GM23338 (cell line): ENCODE measurements at regions not wholly inside any gene's neighbourhood (a gene's known extent, or its start where the extent isn't known, plus 50 kb on each side); places are given as distances from the start of the nearest gene placed in this dataset.

Source experiments
- ATAC-seq: fragments of 200-7000 bp; cut with Tn5 transposase; 3 replicates; pipeline ENCODE4 v1.9.1; 2020
- DNase-seq: peaks from one replicate; pipeline ENCODE4 v3.0.0-alpha.2; 2015; ENCODE audit warnings: low spot score
- H2AFZ ChIP-seq: fragments of 200-600 bp; sonication (generic); 2 replicates; pipeline ENCODE4 v1.8.0; 2016; ENCODE audit warnings: antibody characterized with exemption, mild to moderate bottlenecking, moderate library complexity
- H3F3A ChIP-seq: fragments of 200-600 bp; sonication (generic); replicated peaks from 2 replicates; pipeline ENCODE4 v1.8.0; 2017; ENCODE audit warnings: antibody characterized with exemption, mixed run types, low read depth
- H3K27ac ChIP-seq: fragments of 200-600 bp; sonication (generic); 2 replicates; pipeline ENCODE4 v1.6.1; 2016; ENCODE audit warnings: low read depth
- H3K27me3 ChIP-seq: fragments of 200-600 bp; sonication (generic); 2 replicates; pipeline ENCODE4 v1.8.0; 2016; ENCODE audit warnings: mild to moderate bottlenecking, mixed run types, moderate library complexity; ENCODE audit not compliant: insufficient read depth
- H3K36me3 ChIP-seq: fragments of 200-600 bp; sonication (generic); 2 replicates; pipeline ENCODE4 v1.8.0; 2016; ENCODE audit warnings: mild to moderate bottlenecking; ENCODE audit not compliant: insufficient read depth
- H3K4me1 ChIP-seq: fragments of 200-600 bp; sonication (generic); 2 replicates; pipeline ENCODE4 v1.8.0; 2016; ENCODE audit warnings: mild to moderate bottlenecking, moderate library complexity; ENCODE audit not compliant: insufficient read depth
- H3K4me2 ChIP-seq: fragments of 200-600 bp; sonication (generic); 2 replicates; pipeline ENCODE4 v1.7.1; 2017; ENCODE audit warnings: mixed run types
- H3K4me3 ChIP-seq: fragments of 200-600 bp; sonication (generic); 2 replicates; pipeline ENCODE4 v1.6.1; 2016; ENCODE audit warnings: mixed run types
- H3K79me2 ChIP-seq: fragments of 200-600 bp; sonication (generic); replicated peaks from 2 replicates; pipeline ENCODE4 v1.8.0; 2017; ENCODE audit warnings: mild to moderate bottlenecking; ENCODE audit not compliant: insufficient read depth
- H3K9me2 ChIP-seq: fragments of 200-600 bp; sonication (generic); 2 replicates; pipeline ENCODE4 v1.8.0; 2017; ENCODE audit not compliant: insufficient read depth
- H4K20me1 ChIP-seq: fragments of 200-600 bp; sonication (generic); replicated peaks from 2 replicates; pipeline ENCODE4 v1.8.0; 2017; ENCODE audit warnings: mild to moderate bottlenecking; ENCODE audit not compliant: insufficient read depth
- H3K27ac Mint-ChIP-seq: 2 replicates; pipeline ENCODE4 v1.8.0; 2020; ENCODE audit warnings: inconsistent platforms, mild to moderate bottlenecking, moderate library complexity, mixed read lengths
- H3K27me3 Mint-ChIP-seq: 3 replicates; pipeline ENCODE4 v1.8.0; 2022; ENCODE audit warnings: low read depth, mild to moderate bottlenecking, moderate library complexity, mixed read lengths, inconsistent platforms; ENCODE audit not compliant: insufficient read depth, poor library complexity
- H3K36me3 Mint-ChIP-seq: 3 replicates; pipeline ENCODE4 v1.8.0; 2021; ENCODE audit warnings: low read depth, mild to moderate bottlenecking, inconsistent platforms, moderate library complexity, mixed read lengths
- H3K4me1 Mint-ChIP-seq: 3 replicates; pipeline ENCODE4 v1.8.0; 2020; ENCODE audit warnings: mild to moderate bottlenecking, inconsistent platforms, mixed read lengths
- H3K4me3 Mint-ChIP-seq: 3 replicates; pipeline ENCODE4 v1.8.0; 2021; ENCODE audit warnings: moderate library complexity, mild to moderate bottlenecking, inconsistent platforms, mixed read lengths
- H3K9me3 Mint-ChIP-seq: 3 replicates; pipeline ENCODE4 v1.8.0; 2020; ENCODE audit warnings: moderate library complexity, mild to moderate bottlenecking, inconsistent platforms, mixed read lengths
- CREB1 ChIP-seq: fragments of 250-450 bp; sonication (Bioruptor Pico); IDR thresholded peaks from 2 replicates; pipeline ENCODE4 v1.5.0; 2020; ENCODE audit warnings: low read depth, mild to moderate bottlenecking, moderate library complexity
- EZH2 ChIP-seq: fragments of 200-600 bp; sonication (generic); IDR thresholded peaks from one replicate; pipeline ENCODE4 v1.8.0; 2017; ENCODE audit warnings: antibody characterized with exemption, mild to moderate bottlenecking, low read depth; ENCODE audit not compliant: unreplicated experiment
- EZH2phosphoT487 ChIP-seq: fragments of 200-600 bp; sonication (generic); IDR thresholded peaks from one replicate; pipeline ENCODE4 v1.8.1; 2018; ENCODE audit warnings: antibody characterized with exemption; ENCODE audit not compliant: unreplicated experiment
- JUNB ChIP-seq: IDR thresholded peaks from one replicate; pipeline ENCODE4 v1.6.1; 2016; ENCODE audit warnings: antibody characterized with exemption; ENCODE audit not compliant: unreplicated experiment
- NANOG ChIP-seq: IDR thresholded peaks from 2 replicates; pipeline ENCODE4 v1.6.1; 2016; ENCODE audit warnings: antibody characterized with exemption, borderline replicate concordance
- POLR2AphosphoS5 ChIP-seq: IDR thresholded peaks from 2 replicates; pipeline ENCODE4 v1.6.1; 2016; ENCODE audit warnings: antibody characterized with exemption, low read depth
- STAT1 ChIP-seq: IDR thresholded peaks from one replicate; pipeline ENCODE4 v1.6.1; 2016; ENCODE audit warnings: antibody characterized with exemption; ENCODE audit not compliant: unreplicated experiment
- ZNF114 ChIP-seq: fragments of 250-450 bp; sonication (Bioruptor Pico); IDR thresholded peaks from 2 replicates; pipeline ENCODE4 v1.5.0; 2020; ENCODE audit warnings: mild to moderate bottlenecking, moderate library complexity
- ZNF331 ChIP-seq: fragments of 250-450 bp; sonication (Bioruptor Pico); IDR thresholded peaks from 2 replicates; pipeline ENCODE4 v1.5.0; 2020; ENCODE audit warnings: low read depth, mild to moderate bottlenecking, moderate library complexity
- TF ChIP-seq, protein P1 (sequence below), 2 experiments: fragments of 200-600 bp in 1 of 2; sonication (generic) in 1 of 2; conservative IDR thresholded peaks; 2 replicates each; pipeline versions ENCODE4 v1.5.1 to v1.6.1; 2016 to 2017; ENCODE audit warnings: antibody characterized with exemption in 2 of 2, low read depth in 2 of 2, mild to moderate bottlenecking in 2 of 2, moderate library complexity in 1 of 2
- TF ChIP-seq, protein P2 (sequence below): fragments of 250-450 bp; sonication (Bioruptor Pico); IDR thresholded peaks from 2 replicates; pipeline ENCODE4 v1.5.0; 2020; ENCODE audit warnings: mild to moderate bottlenecking, moderate library complexity
- TF ChIP-seq, protein P3 (sequence below): IDR thresholded peaks from one replicate; pipeline ENCODE4 v1.6.1; 2018; ENCODE audit warnings: antibody characterized with exemption; ENCODE audit not compliant: unreplicated experiment
- TF ChIP-seq, protein P4 (sequence below): IDR thresholded peaks from 2 replicates; pipeline ENCODE4 v1.6.1; 2016; ENCODE audit warnings: antibody characterized with exemption

DNA sequence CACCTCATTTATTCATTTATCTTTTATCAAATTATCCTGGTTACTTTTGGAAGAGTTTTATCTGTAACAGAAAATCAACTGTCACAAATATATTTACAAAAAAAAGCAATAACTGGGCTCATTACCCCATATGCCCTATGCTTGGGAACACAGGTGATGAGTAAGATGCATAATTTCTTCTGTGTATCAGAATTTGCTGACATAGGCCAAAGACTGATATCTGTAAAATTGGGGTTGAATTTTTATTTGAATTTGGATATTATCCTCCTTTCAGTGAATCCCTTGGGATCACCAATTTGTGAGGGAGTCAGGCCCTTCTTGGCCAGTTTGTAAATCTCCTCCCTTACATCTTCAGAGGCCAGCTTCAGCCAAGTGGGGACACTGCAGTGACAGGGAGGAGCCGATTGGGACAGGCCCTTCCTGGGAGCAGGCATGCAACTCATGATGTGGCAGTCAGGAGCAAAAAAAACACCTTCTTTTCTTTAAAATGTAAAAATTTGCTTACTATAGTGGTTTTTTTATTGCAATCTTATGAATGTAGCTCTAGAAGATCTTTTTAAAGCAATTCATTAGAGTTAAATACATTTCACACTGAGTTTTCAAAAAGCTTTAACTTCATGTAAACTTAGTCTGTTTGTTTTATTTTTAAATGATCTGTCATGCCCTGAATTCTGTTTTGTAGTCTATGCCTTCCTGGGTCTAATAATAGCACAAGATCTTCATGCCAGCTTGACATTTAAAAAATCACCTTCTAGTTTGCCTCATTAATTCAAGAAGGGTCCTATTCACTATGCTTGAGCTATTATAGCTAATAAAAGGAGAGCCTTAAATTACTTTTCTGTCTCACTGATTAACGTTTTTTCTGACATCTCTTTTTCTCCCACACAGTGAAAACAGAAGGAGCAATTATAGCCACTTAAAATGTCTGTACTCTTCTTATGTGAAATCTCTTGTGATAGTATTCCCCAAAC lies 136.6 kb upstream of the SPRY1 start:
- H3F3A ChIP-seq = no peaks in the 10 kb centered on the region
- Mint-ChIP-seq H3K36me3 (no peaks in the 10 kb centered on the region; the same call in 2 of the 3 replicates), H3K27me3 (no peaks in the 10 kb centered on the region), H3K4me1 (peaks cover 3% of the 10 kb centered on the region; the same call in 1 of the 3 replicates), H3K9me3 (no peaks in the 10 kb centered on the region), H3K27ac (no peak overlapping the region), H3K4me3 (no peak overlapping the region)
- H4K20me1 ChIP-seq = no peaks in the 10 kb centered on the region
- peak; percentile 44 for ATAC-seq
- no peak for DNase-seq
- no peaks in the 10 kb centered on the region for H3K4me1 ChIP-seq
- no peaks in the 10 kb centered on the region for H3K36me3 ChIP-seq
- no peaks in the 10 kb centered on the region for H3K79me2 ChIP-seq
- no peak overlapping the region for H3K4me3 ChIP-seq
- no peak overlapping the region for H3K27ac ChIP-seq
- H3K9me2 ChIP-seq = no peaks in the 10 kb centered on the region
- H3K4me2 ChIP-seq = no peak overlapping the region
- H2AFZ ChIP-seq = no peak overlapping the region
- H3K27me3 ChIP-seq = no peaks in the 10 kb centered on the region
- TF ChIP-seq, protein P1, sequence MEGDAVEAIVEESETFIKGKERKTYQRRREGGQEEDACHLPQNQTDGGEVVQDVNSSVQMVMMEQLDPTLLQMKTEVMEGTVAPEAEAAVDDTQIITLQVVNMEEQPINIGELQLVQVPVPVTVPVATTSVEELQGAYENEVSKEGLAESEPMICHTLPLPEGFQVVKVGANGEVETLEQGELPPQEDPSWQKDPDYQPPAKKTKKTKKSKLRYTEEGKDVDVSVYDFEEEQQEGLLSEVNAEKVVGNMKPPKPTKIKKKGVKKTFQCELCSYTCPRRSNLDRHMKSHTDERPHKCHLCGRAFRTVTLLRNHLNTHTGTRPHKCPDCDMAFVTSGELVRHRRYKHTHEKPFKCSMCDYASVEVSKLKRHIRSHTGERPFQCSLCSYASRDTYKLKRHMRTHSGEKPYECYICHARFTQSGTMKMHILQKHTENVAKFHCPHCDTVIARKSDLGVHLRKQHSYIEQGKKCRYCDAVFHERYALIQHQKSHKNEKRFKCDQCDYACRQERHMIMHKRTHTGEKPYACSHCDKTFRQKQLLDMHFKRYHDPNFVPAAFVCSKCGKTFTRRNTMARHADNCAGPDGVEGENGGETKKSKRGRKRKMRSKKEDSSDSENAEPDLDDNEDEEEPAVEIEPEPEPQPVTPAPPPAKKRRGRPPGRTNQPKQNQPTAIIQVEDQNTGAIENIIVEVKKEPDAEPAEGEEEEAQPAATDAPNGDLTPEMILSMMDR (conservative IDR thresholded peaks at IDR 0.05; ENCODE audit: low read depth in 2 of 2) = no peak
- TF ChIP-seq NANOG (no peak), STAT1 (no peak), JUNB (no peak), ZNF331 (CRISPR knock-in tag) (no peak), EZH2phosphoT487 (no peak), POLR2AphosphoS5 (no peak), CREB1 (no peak), EZH2 (no peak), ZNF114 (CRISPR knock-in tag) (no peak)
- TF ChIP-seq, protein P2, sequence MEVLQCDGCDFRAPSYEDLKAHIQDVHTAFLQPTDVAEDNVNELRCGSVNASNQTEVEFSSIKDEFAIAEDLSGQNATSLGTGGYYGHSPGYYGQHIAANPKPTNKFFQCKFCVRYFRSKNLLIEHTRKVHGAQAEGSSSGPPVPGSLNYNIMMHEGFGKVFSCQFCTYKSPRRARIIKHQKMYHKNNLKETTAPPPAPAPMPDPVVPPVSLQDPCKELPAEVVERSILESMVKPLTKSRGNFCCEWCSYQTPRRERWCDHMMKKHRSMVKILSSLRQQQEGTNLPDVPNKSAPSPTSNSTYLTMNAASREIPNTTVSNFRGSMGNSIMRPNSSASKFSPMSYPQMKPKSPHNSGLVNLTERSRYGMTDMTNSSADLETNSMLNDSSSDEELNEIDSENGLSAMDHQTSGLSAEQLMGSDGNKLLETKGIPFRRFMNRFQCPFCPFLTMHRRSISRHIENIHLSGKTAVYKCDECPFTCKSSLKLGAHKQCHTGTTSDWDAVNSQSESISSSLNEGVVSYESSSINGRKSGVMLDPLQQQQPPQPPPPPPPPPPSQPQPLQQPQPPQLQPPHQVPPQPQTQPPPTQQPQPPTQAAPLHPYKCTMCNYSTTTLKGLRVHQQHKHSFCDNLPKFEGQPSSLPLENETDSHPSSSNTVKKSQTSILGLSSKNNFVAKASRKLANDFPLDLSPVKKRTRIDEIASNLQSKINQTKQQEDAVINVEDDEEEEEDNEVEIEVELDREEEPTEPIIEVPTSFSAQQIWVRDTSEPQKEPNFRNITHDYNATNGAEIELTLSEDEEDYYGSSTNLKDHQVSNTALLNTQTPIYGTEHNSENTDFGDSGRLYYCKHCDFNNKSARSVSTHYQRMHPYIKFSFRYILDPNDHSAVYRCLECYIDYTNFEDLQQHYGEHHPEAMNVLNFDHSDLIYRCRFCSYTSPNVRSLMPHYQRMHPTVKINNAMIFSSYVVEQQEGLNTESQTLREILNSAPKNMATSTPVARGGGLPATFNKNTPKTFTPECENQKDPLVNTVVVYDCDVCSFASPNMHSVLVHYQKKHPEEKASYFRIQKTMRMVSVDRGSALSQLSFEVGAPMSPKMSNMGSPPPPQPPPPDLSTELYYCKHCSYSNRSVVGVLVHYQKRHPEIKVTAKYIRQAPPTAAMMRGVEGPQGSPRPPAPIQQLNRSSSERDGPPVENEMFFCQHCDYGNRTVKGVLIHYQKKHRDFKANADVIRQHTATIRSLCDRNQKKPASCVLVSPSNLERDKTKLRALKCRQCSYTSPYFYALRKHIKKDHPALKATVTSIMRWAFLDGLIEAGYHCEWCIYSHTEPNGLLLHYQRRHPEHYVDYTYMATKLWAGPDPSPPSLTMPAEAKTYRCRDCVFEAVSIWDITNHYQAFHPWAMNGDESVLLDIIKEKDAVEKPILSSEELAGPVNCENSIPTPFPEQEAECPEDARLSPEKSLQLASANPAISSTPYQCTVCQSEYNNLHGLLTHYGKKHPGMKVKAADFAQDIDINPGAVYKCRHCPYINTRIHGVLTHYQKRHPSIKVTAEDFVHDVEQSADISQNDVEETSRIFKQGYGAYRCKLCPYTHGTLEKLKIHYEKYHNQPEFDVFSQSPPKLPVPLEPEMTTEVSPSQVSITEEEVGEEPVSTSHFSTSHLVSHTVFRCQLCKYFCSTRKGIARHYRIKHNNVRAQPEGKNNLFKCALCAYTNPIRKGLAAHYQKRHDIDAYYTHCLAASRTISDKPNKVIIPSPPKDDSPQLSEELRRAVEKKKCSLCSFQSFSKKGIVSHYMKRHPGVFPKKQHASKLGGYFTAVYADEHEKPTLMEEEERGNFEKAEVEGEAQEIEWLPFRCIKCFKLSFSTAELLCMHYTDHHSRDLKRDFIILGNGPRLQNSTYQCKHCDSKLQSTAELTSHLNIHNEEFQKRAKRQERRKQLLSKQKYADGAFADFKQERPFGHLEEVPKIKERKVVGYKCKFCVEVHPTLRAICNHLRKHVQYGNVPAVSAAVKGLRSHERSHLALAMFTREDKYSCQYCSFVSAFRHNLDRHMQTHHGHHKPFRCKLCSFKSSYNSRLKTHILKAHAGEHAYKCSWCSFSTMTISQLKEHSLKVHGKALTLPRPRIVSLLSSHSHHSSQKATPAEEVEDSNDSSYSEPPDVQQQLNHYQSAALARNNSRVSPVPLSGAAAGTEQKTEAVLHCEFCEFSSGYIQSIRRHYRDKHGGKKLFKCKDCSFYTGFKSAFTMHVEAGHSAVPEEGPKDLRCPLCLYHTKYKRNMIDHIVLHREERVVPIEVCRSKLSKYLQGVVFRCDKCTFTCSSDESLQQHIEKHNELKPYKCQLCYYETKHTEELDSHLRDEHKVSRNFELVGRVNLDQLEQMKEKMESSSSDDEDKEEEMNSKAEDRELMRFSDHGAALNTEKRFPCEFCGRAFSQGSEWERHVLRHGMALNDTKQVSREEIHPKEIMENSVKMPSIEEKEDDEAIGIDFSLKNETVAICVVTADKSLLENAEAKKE (CRISPR knock-in tag) = no peak
- TF ChIP-seq, protein P3, sequence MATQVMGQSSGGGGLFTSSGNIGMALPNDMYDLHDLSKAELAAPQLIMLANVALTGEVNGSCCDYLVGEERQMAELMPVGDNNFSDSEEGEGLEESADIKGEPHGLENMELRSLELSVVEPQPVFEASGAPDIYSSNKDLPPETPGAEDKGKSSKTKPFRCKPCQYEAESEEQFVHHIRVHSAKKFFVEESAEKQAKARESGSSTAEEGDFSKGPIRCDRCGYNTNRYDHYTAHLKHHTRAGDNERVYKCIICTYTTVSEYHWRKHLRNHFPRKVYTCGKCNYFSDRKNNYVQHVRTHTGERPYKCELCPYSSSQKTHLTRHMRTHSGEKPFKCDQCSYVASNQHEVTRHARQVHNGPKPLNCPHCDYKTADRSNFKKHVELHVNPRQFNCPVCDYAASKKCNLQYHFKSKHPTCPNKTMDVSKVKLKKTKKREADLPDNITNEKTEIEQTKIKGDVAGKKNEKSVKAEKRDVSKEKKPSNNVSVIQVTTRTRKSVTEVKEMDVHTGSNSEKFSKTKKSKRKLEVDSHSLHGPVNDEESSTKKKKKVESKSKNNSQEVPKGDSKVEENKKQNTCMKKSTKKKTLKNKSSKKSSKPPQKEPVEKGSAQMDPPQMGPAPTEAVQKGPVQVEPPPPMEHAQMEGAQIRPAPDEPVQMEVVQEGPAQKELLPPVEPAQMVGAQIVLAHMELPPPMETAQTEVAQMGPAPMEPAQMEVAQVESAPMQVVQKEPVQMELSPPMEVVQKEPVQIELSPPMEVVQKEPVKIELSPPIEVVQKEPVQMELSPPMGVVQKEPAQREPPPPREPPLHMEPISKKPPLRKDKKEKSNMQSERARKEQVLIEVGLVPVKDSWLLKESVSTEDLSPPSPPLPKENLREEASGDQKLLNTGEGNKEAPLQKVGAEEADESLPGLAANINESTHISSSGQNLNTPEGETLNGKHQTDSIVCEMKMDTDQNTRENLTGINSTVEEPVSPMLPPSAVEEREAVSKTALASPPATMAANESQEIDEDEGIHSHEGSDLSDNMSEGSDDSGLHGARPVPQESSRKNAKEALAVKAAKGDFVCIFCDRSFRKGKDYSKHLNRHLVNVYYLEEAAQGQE = no peak
- TF ChIP-seq, protein P4, sequence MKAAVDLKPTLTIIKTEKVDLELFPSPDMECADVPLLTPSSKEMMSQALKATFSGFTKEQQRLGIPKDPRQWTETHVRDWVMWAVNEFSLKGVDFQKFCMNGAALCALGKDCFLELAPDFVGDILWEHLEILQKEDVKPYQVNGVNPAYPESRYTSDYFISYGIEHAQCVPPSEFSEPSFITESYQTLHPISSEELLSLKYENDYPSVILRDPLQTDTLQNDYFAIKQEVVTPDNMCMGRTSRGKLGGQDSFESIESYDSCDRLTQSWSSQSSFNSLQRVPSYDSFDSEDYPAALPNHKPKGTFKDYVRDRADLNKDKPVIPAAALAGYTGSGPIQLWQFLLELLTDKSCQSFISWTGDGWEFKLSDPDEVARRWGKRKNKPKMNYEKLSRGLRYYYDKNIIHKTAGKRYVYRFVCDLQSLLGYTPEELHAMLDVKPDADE = no peak
